GM21360 (cell line): ENCODE measurements at regions not wholly inside any gene's neighbourhood (a gene's known extent, or its start where the extent isn't known, plus 50 kb on each side); places are given as distances from the start of the nearest gene placed in this dataset.

Experiments used
- ATAC-seq: cut with Tn5 transposase; IDR thresholded peaks from one replicate; pipeline ENCODE4 v1.9.1; 2021; ENCODE audit warnings: mild to moderate bottlenecking, moderate library complexity; ENCODE audit not compliant: unreplicated experiment

GRCh38 chr1:67559222-67559700, 125.7 kb upstream of the GADD45A start:
- ATAC-seq = no peak

- ATAC-seq = no peak
Observed at GRCh38 chr1:67560580-67561255, 124.3 kb upstream of the GADD45A start.

GRCh38 chr1:67561704-67562113, 123.3 kb upstream of the GADD45A start:
- ATAC-seq = peak; percentile 69

GRCh38 chr1:67563684-67564083, 121.3 kb upstream of the GADD45A start:
- ATAC-seq = no peak

- ATAC-seq = no peak
Observed at GRCh38 chr1:67564193-67564592, 120.8 kb upstream of the GADD45A start.

- no peak for ATAC-seq
Observed at GRCh38 chr1:67566803-67567377, 118.1 kb upstream of the GADD45A start.

GRCh38 chr1:67570486-67571143, 114.4 kb upstream of the GADD45A start:
- ATAC-seq = no peak

GRCh38 chr1:67571406-67571805, 113.6 kb upstream of the GADD45A start:
- ATAC-seq = no peak

GRCh38 chr1:67571901-67572593, 113.0 kb upstream of the GADD45A start:
- ATAC-seq = no peak

- ATAC-seq = no peak
Observed at GRCh38 chr1:67572594-67573221, 112.3 kb upstream of the GADD45A start.

GRCh38 chr1:67573311-67573872, 111.6 kb upstream of the GADD45A start:
- ATAC-seq = no peak

- ATAC-seq = no peak
Observed at GRCh38 chr1:67574221-67574620, 110.8 kb upstream of the GADD45A start.

GRCh38 chr1:67575861-67576260, 109.1 kb upstream of the GADD45A start:
- no peak for ATAC-seq

GRCh38 chr1:67576474-67576873, 108.5 kb upstream of the GADD45A start:
- no peak for ATAC-seq

GRCh38 chr1:67577646-67578045, 107.4 kb upstream of the GADD45A start:
- no peak for ATAC-seq

- ATAC-seq = no peak
Observed at GRCh38 chr1:67578397-67579020, 106.5 kb upstream of the GADD45A start.

- ATAC-seq = no peak
Observed at GRCh38 chr1:67579623-67580394, 105.2 kb upstream of the GADD45A start.

- no peak for ATAC-seq
Observed at GRCh38 chr1:67580691-67581403, 104.2 kb upstream of the GADD45A start.
